CD4-positive, alpha-beta T cell treated with Interleukin-12 subunit alpha and Interleukin-12 subunit beta, for 1 hour (primary cell): ENCODE measurements at regions not wholly inside any gene's neighbourhood (a gene's known extent, or its start where the extent isn't known, plus 50 kb on each side); places are given as distances from the start of the nearest gene placed in this dataset.
"Not testable (repeated sequence)": the region's sequence is repeated elsewhere in the genome, so short reads cannot be mapped to it uniquely, and the experiment has no call there.

Experiments
- DNase-seq: peaks from one replicate; pipeline ENCODE4 v3.0.0-alpha.2; 2020

DNA sequence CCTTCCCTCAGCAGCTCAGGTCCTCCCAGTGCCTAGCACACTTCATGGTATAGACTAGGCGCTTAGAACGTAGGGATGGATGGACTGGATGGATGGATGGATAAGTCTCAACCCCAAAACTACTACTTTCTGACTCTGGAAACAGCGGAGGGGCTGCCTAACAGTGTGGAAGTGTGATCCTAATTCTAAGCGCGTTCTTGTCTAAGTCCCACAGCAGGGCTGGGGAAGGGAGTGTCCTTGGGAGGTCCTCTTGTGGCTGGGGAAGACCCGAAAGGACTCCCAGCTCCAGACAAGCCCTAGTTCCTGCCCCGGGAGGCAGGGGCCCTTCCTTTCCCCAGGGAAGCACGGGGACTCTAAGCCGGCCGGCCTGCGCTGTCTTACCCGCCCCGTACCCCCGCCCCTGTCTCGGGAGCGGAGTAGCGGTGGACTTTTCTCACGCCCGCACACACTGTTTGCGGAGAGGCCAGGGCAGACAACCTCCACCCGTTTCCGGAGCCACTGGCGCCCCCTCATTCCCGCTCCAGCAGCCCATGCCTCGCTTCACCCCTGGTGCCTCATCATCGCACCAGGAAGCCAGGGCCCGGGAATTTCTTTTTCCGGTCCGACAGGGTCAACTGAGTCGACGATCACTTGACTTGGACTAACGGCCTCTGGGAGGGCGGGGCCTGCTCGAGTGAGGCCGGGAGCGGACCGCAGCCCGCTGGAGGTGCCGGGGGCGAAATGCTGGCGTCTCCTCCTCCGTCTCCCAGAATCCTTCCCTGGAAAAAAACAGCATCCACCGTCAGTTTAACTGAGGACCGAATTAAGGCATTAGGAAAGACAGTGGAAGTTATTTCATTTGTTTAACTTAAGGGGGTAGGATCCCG is 133.3 kb downstream of the TBC1D2B start:
- DNase-seq: peak; percentile 26

DNA sequence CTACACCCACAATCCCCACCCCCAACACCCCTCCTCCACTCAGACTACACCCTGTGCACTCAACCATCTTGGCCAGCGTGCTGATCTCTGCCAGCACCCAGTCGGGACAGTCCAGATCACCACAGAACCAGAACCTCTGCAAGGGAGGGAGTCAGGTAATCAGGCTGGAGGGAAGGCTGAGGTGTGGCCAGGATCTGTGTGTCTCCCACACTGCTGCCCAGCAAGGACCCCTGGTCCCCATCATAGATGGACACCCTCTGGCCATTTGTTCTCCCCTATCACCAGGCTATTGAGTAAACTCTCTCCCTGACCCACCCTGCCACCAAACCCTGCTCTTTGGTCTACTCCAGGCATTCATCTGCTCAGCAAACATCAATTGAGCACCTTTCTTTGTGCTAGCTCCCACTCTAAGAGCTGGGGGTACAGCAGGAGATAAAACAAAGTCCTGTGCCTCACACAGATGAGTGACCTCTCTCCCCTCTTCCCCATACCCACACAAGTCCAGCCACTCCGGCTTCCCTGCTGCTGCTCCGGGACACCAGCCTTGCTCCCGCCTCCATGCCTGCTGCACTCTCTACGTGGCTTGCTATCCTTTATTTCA is 134.8 kb downstream of the TBC1D2B start:
- DNase-seq: no peak

DNA sequence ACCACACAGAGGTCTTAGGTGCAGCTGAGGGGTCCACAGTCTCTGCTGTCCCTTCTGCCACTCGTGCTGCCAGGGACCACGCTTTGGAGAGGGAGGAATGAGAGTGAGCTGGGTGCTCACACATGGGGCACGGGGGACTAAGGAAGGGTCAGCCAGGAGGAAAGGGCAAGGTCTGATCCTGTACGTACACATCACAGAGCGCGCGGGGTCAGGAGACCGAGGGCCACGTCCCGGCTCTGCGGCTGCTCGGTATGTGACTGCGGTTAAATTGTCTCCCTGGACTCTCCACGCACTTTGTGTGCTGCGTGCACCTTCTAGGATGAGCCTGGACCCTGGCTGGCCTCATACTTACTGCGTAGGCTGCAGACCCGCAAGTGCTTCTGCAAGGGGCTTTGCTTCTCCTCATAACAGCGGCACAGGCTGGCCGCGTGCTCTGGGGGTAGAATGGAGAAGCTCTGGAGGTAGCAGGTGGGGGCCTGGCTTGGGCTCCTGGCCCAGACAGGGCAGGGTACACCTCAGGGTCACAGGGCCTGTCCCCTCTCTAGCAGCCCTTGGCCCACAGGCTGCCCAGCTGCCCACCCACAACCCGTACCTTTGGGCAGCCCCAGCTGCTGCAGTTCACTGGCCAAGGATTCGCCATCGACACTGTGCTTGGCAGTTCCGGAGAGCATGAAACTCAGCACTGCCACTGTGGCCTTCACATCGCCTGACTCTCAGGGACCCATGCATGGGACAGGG is 136.3 kb downstream of the TBC1D2B start:
- DNase-seq: not testable (repeated sequence)

DNA sequence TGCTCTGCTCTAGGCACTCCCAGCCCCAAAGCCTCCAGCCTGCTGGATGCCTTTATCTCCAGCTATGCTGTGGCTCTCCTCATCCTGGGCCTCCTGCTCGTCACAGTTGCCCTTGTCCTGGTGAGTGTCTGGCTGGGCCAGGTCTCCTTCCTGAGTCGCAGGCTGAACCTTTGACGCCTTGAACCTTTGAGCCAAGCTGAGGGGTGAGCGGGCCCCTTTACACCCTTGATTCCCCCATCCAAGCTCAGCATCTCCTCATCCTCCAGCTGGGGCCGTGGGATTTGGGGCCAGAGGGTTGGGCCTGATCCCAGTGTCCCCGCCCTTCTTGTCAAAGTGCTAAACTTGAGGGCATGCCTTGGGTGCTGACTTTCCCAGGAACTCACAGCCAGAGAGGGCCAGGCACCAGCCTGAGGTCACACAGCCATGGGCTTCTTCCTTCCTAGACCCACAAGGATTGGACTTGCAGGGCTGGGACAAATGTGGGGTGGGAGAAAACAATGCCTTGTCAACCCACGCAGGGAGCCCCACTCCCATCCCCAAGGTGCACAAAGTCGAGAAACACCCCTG is 137.0 kb downstream of the TBC1D2B start:
- no peak for DNase-seq

DNA sequence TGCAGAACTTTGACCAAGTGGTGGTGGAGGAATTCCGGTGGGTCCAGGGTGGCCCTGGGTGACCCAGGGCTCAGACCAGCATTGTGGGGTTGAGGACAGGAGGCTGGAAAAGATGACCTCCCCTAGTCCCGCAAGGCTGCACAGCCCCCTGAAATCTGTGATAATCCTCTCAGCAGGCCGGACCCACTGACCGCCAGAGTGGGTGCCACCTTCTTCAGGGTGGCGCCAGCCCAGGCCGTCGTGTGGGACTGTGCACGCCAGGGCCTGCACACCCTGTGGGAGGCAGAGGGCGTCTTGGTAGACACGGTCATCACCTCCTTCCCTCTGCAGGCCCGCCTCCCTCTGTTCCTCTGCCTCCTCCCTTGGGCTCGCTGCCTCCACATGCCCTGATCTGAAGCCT is 137.7 kb downstream of the TBC1D2B start:
- DNase-seq: no peak

DNA sequence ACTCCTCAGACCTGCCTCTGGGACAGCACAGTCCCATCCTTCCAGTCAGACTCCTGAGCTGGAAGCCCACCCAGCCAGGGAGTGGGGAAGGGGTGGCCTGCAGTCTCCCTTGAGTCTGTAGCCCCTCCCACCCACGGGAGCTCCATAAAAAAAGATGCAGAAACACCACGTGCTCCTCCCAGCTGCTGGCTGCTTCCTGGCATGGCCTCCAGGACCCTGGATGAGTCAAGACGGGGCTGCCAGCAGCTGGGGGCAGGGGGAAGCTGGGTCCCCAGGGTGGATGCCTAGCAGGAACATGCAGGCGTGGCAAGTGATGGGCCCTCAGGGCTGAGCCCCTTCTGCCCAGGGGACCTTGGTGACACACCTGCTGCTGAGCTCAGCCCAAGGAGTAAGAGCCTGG is 138.5 kb downstream of the TBC1D2B start:
- DNase-seq: not testable (repeated sequence)

DNA sequence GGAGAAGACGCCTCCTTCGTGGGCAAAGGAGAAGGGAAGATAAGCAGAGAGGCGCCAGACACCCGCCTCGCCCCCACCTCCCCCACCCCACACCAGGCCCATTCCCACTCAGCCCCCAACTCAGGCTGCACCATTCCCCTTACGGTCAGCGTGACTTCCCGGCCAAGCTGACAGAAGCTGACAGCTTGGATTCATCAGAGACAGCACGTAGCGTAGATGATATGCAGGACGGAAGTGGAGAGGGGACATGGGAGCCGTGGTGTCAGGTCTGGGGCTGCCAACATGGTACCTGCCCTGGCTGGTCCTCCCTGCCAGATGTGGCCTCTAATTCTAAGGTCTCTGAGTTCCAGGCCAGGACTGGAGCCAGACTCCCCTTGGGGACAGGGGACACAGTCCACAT is 139.0 kb downstream of the TBC1D2B start:
- DNase-seq: not testable (repeated sequence)

DNA sequence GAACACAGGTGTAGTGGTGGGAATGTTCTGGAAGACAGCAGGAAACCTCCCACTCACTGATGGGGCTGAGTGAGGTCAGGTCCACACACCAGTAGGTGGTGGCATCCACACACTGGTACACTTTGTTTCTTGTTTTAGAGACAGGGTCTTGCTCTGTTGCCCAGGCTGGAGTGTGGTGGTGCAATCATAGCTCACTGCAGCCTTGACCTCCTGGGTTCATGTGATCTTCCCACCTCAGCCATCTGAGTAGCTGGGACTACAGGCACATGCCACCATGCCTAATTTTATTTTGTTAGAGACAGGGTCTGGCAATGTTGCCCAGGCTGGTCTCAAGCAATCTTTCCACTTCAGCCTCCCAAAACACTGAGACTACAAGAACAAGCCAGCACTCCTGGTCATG is 140.9 kb downstream of the TBC1D2B start:
- DNase-seq: not testable (repeated sequence)

DNA sequence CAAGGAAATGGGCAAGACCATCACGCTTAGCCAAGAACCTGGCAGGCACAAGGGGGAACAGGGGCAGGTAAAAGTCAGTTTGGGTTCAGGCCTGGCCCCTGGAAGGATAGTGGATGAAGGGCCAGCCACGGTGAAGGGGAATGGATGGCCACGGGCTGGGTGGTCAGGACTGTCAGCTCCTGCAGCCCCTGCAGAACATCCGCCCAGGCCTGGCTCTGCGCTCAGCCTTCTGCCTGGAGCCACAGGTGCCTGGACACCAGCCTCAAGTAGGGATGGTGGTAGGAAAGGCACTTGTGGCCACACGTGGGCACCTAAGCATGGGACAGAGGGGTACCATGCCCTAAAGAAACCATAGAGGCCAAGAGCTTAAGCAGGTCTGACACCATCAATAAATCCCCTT is 143.0 kb downstream of the TBC1D2B start:
- not testable (repeated sequence) for DNase-seq

DNA sequence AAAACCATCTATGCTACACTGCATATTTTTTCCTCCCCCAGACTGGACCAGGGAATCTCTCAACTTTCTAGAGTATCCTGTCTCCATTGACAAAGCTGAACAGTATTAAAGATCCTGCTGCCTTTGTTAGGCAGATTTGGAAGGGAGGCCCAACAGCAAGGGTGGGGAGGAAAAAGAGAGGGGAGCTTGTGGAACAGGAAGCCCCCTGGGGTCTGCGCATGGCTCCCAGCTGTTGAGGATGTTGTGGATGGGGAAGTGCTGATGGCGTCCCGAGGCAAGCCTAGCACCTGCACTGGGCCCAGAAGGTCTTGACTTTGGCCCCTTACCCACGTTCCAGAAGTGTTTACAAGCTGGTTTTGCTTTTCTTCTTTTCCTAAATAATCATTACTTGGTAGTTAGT is 146.6 kb downstream of the TBC1D2B start:
- not testable (repeated sequence) for DNase-seq

DNA sequence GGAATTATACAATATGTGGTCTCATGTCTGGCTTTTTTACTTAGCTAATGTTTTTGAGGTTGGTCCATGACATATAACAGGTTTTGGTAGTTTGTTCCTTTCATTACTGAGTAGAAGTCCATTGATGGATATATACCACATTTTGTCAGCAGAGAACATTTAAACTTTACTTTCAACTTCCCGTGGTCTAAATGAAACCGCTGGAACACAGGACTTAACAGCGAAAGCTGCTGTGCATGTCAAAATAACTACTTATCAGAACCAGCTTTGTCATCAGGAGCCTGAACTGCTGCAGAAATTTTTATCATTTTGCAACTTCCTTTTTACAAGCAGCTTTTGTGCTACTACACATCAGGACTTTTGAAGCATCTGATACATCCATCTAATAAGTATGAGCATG is 147.0 kb downstream of the TBC1D2B start:
- DNase-seq: not testable (repeated sequence)

DNA sequence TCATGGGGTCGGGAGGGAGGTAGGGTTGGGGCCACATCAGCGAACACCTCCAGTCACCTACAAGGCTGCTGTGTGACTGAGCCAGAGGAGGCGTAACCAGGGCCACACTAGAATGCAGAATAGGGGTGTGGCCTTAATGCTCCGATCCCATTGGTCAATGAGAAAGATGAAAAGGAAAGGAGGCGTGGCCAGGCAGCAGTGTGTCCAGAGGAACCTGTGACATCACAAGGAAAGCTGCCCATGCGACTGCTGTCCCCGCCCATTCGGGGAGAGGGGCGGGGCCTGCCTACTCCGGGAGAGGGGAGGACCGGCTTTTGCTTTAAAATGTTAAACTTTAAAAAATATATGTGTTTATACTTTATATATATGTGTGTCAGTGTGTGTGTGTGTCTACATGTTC is 150.7 kb downstream of the TBC1D2B start:
- not testable (repeated sequence) for DNase-seq

DNA sequence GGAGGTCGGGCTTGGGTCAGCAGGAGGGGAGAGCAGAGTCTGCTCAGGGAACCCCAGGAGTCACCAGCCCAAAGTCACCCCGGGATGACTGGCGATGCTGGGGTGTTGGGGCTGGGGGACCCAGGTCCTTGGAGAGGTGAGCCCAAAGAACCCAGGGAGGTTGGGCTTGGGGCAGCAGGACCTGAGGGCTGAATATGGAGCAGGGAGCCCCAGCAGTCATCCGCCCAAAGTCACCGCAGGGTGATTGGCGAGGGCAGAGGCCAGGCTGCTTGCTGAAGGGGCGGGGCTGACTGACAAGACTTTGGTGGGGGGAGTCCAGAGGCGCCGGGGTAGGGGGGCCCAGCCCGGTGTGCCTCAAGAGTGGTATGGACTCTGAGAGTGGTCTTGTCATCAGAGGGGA is 151.2 kb downstream of the TBC1D2B start:
- not testable (repeated sequence) for DNase-seq

DNA sequence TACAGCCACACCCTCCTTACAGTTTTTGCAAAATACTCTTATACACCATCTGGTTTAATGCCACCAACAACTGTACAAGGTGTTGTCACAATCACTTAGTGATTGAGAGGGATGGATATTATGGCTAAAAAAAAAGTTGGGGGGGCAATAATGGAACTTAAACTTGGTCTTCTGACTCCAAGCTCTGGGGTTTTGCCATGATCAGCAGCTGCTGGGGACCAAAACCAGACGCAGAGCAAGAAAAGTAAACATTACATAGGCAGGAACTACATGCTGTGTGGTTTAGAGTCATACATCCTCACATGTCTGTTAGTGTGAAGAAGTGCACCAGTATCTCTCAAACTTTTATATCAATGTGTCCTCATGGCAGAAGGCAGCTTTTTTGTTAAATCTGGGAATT is 152.4 kb downstream of the TBC1D2B start:
- DNase-seq: not testable (repeated sequence)

DNA sequence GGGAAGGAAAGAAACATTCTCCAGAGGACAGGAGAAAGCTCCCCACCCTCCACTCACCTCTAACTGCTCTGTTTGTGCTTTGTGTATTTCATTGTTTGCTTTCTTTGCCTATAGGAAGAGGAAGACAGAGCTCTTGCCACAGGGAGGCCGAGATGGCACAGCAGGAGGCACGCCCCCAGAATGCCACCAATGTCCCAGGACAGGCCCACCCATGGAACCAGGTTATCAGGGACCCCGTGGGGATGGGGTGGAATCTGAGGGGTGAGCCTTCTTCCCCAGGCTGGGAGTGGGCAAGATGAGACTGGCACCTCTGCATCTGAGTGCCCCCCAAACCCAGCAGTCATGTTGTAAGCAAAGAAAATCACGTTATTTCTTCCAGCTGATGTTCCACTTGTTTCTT is 155.8 kb downstream of the TBC1D2B start:
- DNase-seq: no peak

DNA sequence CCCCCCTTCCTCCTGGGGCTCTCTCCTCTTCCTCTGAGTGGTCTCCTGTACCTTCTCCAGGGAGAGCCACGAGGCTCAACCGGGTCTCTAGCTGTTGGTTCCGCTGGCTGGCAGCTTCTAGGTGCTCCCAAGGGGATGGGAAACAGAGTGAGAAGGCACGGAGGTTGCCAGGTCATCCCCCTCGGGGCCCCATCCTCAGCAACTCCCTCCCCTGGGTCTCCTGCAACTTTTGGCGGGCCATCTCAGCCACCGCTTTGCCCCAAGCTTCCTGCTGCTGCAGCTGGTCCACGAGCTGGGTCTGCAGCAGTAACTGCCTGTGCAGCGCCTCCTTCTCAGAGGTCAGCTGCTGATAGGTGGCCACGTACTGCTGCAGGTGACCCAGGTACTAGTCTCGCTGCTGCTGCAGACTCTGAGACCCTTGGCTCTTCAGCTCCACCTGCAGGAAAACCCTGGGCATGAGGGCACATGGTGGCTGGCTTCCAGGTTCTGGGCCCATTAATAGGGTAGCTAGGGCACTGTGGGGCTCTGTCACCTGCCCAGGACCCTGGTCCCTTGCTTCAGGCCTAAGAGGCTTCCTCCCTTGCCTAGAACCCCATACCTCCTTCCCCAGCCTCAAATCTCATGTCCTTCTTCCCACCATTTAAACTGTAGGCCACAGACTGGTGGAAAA is 160.4 kb downstream of the TBC1D2B start:
- DNase-seq: not testable (repeated sequence)

DNA sequence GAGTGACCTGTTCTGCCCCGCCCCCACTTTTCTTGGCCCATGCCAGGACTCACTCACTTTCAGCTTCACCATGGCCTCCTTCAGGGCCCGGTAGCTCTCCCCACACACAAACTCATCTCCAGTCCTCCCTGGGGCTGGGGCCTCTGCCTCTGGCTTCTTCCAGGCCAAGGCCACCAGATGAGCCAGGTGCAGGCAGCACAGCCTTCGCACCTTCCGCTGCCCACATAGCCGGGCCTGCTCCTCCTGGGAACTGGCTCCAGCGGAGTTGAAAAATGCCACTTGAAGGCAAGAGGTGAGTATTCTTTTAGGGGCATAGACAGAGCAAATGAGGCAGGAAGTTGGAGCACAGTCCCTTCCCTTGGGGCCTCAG is 161.6 kb downstream of the TBC1D2B start:
- DNase-seq: not testable (repeated sequence)

DNA sequence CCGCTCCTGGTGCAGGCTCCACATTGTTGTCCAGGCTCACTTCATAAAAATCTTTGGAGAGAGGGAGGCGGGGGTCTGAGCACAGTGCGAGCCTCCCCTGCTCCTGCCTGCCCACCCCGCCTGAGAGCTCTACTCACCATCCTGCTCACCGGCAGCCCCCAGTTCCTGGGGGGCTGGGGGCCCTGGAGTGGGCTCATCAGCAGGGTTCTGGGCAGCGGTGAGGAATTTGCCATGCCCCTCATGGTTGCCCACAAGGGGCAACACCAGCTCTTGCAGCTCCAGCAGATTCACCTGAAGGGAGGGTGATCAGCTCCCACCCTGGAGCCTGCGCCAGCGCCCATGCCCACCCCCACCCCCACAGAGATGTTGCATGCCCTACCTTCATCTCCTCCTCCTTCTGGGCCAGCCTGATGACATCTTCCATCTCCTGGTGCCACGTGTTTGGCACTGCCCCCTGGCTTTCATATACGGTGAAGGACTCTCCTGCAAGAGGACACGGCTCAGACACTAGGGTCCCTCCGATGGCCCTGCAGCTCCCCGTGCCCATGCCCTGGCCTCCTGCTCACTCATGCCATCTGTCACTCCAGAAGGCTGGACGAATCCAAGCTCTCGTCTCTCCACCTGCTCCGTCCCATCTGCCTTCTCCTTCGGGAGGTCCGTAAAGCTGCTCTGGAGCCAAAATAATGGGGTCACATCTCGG is 162.1 kb downstream of the TBC1D2B start:
- DNase-seq: no peak

DNA sequence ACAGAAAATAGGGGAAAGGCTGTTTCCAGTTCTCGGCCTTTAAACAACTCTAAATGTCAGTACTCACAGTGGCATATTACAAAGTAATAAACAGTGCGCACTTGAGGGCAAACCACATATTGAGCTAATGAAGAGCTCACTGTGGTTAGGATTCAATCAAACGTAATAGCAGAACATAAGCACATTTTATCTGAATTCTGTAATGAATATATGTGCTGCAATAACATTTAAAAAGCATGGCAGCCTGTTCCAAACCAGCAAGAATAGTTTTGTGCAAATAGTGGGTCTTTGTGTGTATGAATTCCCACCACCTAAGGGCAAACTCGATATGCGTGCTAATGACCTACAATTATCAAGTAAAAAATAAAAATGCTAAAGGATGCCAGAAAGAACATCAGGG is 163.0 kb downstream of the TBC1D2B start:
- not testable (repeated sequence) for DNase-seq

DNA sequence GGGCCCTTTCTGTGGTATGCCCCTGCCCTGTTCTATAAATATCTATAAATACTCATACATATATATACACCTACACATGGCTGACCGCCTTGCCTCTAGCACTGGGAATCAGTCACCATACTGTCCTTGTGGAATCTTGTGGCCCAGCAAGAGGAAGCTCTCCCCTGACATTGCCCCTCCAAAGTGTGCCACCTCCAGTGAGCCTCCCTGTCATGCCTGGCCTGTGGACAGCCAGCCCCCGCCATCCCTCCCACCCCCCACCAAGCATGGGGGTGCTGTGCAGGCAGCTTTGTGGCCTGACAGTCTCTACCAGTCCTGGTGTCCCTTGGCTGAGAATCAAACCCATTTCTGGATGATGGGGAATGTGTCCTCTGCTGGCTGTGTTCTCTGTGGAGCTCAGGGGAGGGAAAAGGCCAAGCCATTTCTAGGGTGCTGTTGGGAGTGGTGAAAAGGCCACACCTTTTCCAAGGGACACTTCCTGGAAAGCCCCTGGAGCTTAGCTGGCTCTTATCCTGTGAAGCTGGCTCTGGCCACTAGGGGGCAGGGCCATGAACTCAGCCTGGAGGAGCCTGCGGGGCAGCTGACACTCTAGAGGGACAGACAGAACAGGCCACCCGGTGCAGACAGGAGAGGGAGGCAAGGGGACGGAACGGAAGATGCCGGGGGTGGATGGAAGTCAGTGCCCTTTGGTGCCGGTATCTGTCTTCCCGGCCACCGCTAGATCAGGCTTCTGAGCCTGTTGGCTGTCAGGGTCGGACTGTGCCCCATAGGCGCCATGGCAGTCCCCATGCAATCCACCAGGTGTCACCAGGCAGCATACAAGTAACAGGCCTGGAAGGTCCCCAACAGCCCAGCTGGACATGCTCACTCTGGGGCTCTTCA is 167.2 kb downstream of the TBC1D2B start:
- DNase-seq: peak; percentile 73
